Body of pancreas (tissue), 4 donors: ENCODE measurements at regions not wholly inside any gene's neighbourhood (a gene's known extent, or its start where the extent isn't known, plus 50 kb on each side); places are given as distances from the start of the nearest gene placed in this dataset.

Source experiments
- ATAC-seq: fragments of 150-250 bp; one replicate; pipeline ENCODE4 v1.9.1; 2016
- DNase-seq, 4 donors: peaks; one replicate each; pipeline ENCODE4 v3.0.0-alpha.2; 2019
- H3K27ac ChIP-seq, 4 donors: fragments of 200-600 bp; sonication (generic); 1 replicate in 3 of 4; 2 replicates in 1 of 4; pipeline versions ENCODE4 v1.5.1 to v1.6.1; 2016 to 2019; ENCODE audit warnings: mild to moderate bottlenecking in 1 of 4, mixed read lengths in 1 of 4, moderate library complexity in 1 of 4
- H3K27me3 ChIP-seq, 2 donors: fragments of 200-600 bp; sonication (generic); one replicate each; pipeline ENCODE4 v1.6.0; 2016; ENCODE audit warnings: mild to moderate bottlenecking in 1 of 2
- H3K36me3 ChIP-seq, 2 donors: fragments of 200-600 bp; sonication (generic); replicated peaks in 1 of 2; 2 replicates each; pipeline ENCODE4 v1.5.1; 2016; ENCODE audit warnings: low read depth in 2 of 2; ENCODE audit not compliant: insufficient read depth in 1 of 2
- H3K4me1 ChIP-seq: fragments of 200-600 bp; sonication (generic); one replicate; pipeline ENCODE4 v1.6.0; 2016
- H3K4me3 ChIP-seq, 2 donors: fragments of 200-600 bp; sonication (generic); 1 replicate in 1 of 2; 2 replicates in 1 of 2; pipeline ENCODE4 v1.5.1; 2016 to 2019
- H3K9me3 ChIP-seq, 3 donors: fragments of 200-600 bp; sonication (generic); 1 replicate in 2 of 3; 2 replicates in 1 of 3; pipeline ENCODE4 v1.5.1; 2016
- CTCF ChIP-seq, 7 experiments: fragments of 450-650 bp in 4 of 7; fragments of 200-600 bp in 3 of 7; sonication (generic) in 3 of 7; IDR thresholded peaks; one replicate each; pipeline ENCODE4 v1.5.1; 2016 to 2019; ENCODE audit warnings: antibody characterized with exemption in 7 of 7
- POLR2A ChIP-seq, 3 donors: fragments of 450-650 bp; IDR thresholded peaks; one replicate each; pipeline ENCODE4 v1.6.1; 2016; ENCODE audit warnings: antibody characterized with exemption in 3 of 3, mild to moderate bottlenecking in 2 of 3
- WGBS, 2 donors: methylation state at CpG; one replicate each; pipeline ENCODE4 v1.1.5; 2017; 5-methylcytosine and 5-hydroxymethylcytosine counted together
- intact Hi-C: fragments of 100-400 bp; cut with DNase I; formaldehyde crosslinking; loops from one replicate; pipeline ENCODE4 v1.15.1; 2023

- H3K36me3 ChIP-seq = no peaks in the 10 kb centered on the region
- no peak overlapping the region for H3K4me3 ChIP-seq
- TF ChIP-seq POLR2A (IDR thresholded peaks at IDR 0.05) (no peak), CTCF (IDR thresholded peaks at IDR 0.05) (no peak)
- 77 to 78% methylated on average over 9 to 11 of the region's 11 CpGs for WGBS, 2 donors
- DNase-seq (no peak), ATAC-seq (no peak)
- H3K9me3 ChIP-seq = no peaks in the 10 kb centered on the region
- intact Hi-C loops = no loop called here
- no peaks in the 10 kb centered on the region for H3K27me3 ChIP-seq
- H3K4me1 ChIP-seq = no peaks in the 10 kb centered on the region
- H3K27ac ChIP-seq = no peak overlapping the region
These were observed 663.6 kb downstream of the BCL11B start for GRCh38 chr14:98608071-98609060.

- ATAC-seq (no peak), DNase-seq (no peak)
- WGBS, 2 donors = 63 to 75% methylated on average over 6 of the region's 6 CpGs
- no peaks in the 10 kb centered on the region for H3K9me3 ChIP-seq
- no peak overlapping the region for H3K4me3 ChIP-seq
- TF ChIP-seq CTCF (IDR thresholded peaks at IDR 0.05) = no peak
- H3K4me1 ChIP-seq = no peaks in the 10 kb centered on the region
- H3K27me3 ChIP-seq = no peaks in the 10 kb centered on the region
- H3K27ac ChIP-seq = no peak overlapping the region
- H3K36me3 ChIP-seq = no peaks in the 10 kb centered on the region
- intact Hi-C loops = no loop called here
These were observed 659.4 kb downstream of the BCL11B start for GRCh38 chr14:98612434-98613200.

- 88 to 92% methylated on average over 3 of the region's 3 CpGs for WGBS, 2 donors
- Histone ChIP-seq H3K36me3 (no peaks in the 10 kb centered on the region), H3K4me3 (no peak overlapping the region), H3K4me1 (no peaks in the 10 kb centered on the region), H3K27ac (no peak overlapping the region), H3K9me3 (no peaks in the 10 kb centered on the region), H3K27me3 (no peaks in the 10 kb centered on the region)
- TF ChIP-seq POLR2A (IDR thresholded peaks at IDR 0.05) (no peak), CTCF (IDR thresholded peaks at IDR 0.05) (no peak)
- intact Hi-C loops = no loop called here
- DNase-seq = no peak
- ATAC-seq = no peak
These were observed 657.3 kb downstream of the BCL11B start for GRCh38 chr14:98614741-98615140.

- no peaks in the 10 kb centered on the region for H3K4me1 ChIP-seq
- H3K27ac ChIP-seq = no peak overlapping the region
- H3K4me3 ChIP-seq = no peak overlapping the region
- 65 to 70% methylated on average over 4 of the region's 4 CpGs for WGBS, 2 donors
- H3K9me3 ChIP-seq = no peaks in the 10 kb centered on the region
- H3K36me3 ChIP-seq = no peaks in the 10 kb centered on the region
- H3K27me3 ChIP-seq = no peaks in the 10 kb centered on the region
- TF ChIP-seq CTCF (IDR thresholded peaks at IDR 0.05) = no peak
- ATAC-seq = no peak
- no peak for DNase-seq
- intact Hi-C loops = no loop called here
These were observed 649.6 kb downstream of the BCL11B start for GRCh38 chr14:98622208-98623051.
